ENCODE measurements at regions not wholly inside any gene's neighbourhood (a gene's known extent, or its start where the extent isn't known, plus 50 kb on each side); places are given as distances from the start of the nearest gene placed in this dataset.

DNA sequence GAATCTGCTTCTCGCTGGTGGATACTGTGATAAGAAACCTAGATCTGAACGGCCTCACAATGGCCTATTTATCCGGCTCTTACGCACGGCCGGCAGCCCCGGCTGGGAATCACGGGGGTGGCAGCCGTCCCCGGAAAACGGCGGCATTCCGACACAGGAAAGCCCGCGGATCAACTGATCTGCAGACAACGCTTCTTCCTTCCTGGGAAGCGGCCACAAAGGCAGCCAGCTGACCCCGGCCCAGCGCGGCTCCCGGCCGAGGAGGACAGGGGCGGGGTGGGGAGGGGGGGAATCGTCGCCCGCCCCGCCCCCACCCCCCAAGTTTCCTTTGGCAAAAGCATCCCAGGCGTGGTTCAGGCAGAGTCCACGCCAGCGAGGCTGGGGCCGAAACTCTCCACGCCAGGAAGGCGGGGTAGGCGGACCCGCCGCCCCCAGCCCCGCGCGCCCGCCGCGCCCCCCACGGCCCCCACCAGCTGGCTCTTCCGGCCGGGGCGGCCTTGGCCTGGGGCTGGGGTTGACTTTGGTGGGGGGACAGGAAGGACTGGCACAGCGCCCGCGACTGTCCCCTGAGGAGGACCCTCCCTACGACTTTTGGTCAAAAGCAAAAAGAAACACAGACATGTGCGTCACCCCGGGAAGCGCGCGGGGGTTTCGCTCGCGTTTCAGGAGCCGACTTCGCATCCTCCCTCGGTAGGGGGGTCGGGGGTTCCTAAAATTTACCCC, 247.7 kb upstream of the ANKRD55 start:
- DNase-seq = peak; percentile 85

DNA sequence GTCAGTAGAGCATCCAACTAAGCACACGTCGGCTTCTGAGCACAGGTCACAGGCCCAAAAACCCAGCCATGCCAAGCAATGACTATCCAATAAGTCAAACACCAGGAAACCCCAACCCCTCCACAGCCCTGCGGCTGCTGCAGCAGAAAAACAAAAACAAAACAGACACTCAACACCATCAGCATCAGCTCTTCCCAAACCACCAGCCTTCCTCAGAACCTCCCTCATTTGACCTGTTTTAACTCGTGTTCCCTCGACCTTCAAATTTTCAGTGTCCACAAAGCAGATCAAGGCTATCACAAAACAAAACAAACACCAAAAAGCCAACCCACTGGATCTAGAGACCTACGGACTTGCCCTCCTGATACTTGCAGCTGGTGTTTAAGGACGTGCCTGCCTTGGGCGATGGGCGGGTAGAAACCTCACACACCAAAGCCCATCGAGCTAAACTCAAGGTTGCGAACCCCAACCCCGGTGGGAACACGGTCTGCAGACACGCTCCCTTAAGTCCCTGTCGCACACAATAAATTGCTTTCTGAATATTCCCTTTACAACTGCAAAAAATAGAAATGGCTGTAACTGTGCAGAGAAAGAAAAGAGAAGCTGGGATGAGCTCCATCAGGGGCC, 247.1 kb upstream of the ANKRD55 start:
- no peak for DNase-seq

DNA sequence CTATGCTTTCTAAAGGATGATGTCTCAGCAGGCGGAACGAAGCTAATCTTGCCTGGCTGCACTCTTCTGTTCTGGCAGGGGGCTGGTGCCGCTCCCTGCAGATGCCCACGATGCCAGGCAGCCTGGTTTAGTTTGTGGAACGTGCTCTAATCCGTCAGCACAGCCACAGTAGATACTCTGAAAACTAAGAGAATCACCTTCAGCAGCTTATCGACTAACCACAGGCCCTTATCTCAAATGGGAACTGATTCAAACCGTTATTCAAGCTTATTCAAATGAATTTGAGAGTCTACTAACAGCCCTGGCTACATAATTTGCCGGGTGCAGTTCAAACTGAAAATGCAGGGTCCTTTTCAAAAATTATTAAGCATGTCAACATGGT, 246.6 kb upstream of the ANKRD55 start:
- no peak for DNase-seq

DNA sequence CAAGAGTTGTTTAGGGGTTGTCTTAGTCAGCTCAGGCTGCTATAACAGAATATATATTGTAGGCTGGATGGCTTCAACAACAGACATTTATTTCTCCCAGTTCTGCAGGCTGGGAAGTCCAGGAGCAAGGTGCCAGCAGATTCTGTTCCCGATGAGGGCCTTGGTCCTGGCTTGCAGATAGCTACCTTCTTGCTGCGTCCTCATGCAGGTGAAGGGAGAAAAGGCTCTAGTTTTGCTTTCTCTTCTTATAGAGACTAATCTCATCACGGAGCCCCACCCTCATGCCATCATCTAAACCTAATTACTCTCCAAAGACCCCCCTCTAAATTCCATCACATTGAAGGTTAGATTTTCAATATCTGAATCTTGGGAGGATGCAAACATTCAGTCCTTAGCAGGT, 246.0 kb upstream of the ANKRD55 start:
- DNase-seq = no peak

DNA sequence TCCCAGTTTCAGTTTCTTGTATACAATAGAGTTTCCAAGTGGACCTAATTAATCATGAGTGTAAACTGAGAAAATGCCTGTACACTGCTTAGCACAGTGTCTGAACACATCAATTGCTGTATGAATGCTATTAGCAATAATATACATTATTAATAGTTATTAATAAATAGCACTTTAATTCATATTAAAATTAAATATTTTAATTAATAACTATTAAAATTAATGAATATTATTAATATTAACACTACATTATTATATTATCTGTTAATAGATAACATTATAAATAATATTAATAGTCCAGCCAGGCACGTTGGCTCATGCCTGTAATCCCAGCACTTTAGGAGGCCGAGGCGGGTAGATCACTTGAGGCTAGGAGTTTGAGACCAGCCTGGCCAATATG, 244.9 kb upstream of the ANKRD55 start:
- DNase-seq = no peak

DNA sequence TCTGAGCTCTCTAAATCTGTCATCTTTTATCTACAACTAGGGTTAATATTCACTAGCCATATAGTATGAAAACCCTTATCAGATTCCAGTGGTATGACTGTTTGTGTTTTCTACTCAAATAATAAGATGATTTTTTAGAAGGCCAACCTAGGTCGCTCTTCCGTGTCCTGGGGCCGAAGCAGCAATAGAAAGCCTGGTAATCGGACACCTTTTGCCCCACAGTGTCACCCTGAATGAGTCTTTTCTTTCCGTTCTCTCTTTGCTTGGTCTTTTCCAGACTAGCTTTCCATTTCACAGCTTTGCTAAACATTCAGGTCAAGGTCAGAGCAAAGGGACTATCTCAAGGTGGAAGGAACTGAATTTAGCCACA, 243.3 kb upstream of the ANKRD55 start:
- no peak for DNase-seq

DNA sequence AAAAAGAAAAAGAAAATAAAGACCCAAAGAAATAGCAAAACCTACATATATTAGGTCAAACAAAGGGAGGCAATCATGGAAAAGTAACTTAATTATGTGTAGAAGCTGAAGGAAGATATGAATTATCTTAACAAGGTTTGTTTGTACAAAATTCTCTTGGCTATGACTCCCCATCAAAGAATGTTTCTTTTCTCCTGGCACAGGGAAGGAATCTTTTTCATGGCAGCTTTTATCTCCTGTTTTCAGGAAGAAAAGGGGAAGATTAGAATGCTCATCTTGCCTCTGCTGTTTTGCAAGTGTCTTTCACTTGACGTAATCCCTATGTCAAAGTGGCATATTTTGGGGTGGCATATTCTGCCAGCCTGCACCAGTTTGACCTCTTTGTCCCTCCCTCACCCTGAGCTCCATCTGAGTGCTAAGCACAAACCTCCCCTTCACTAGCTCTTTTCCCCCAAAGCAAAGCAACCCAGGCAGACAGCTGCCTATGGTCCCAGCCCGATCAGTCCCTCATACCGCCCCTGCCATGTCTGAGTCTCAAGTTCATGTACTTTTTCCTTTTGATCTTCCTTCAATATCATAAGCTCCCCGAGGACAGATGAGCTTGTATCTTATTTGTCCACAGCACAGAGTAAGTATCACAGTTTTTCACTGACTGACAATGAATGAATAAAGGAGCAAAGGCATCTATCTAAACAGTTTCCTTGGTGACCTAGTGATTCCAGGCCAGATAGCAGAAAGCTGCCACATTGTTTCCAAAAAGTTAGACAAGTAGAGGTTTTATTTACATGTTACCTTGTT, 242.8 kb upstream of the ANKRD55 start:
- DNase-seq = no peak

DNA sequence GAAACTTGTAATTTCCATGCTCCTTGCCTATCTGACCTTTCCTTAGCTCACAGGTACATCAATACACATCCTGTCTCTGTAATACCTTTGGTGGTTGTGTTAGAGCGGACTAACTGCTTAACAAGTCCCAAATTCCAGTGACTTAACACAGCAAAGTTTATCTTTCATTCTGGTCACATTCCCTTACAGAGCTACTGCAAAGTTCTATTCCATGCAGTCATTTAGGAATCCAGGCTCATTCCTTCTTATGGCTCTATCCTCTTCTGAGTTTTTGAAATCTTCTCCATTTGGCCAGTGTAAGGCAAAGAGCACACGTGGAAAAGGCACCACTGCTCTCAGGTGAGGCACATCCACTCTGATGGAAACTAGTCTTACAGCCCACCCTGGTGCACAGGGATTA, 238.6 kb upstream of the ANKRD55 start:
- DNase-seq = no peak

DNA sequence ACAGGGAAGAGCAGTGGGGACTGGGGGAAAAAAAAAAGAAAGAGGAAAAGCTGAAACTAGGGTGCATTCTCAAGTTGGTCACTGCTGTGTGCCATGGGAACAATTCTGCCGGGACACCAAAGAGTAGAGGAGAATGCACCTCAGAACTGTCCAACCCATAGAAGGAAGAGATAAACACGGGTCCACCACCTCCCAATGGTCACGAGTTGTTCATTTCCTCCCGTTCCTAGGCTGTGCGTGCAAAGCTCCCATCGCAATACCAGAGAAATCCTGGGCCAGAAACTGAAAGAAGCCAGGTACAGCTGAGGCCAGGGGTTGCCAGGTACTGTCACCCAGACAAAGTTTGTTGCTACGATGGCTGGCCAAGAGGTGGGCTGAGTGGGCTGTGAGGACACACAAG, 236.9 kb upstream of the ANKRD55 start:
- no peak for DNase-seq

DNA sequence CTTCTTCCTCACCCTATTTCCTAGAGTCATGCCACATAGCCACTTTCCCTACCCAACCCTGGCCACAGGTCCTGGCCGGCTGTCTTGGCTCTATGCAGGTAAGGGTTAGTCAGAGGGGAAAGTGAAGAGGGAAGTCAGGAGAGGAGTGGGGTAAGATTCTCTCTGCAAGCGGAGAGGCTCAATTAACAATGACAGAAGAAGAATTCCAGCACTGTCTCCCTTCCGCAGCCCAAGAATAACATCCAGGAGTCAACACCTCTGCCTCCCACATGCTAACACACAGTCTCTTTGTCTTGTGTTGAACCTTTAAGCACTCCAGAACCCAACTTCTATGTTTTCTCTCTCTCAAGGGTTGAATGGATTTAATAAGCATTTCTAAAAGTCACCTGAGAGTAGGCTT, 235.1 kb upstream of the ANKRD55 start:
- no peak for DNase-seq

DNA sequence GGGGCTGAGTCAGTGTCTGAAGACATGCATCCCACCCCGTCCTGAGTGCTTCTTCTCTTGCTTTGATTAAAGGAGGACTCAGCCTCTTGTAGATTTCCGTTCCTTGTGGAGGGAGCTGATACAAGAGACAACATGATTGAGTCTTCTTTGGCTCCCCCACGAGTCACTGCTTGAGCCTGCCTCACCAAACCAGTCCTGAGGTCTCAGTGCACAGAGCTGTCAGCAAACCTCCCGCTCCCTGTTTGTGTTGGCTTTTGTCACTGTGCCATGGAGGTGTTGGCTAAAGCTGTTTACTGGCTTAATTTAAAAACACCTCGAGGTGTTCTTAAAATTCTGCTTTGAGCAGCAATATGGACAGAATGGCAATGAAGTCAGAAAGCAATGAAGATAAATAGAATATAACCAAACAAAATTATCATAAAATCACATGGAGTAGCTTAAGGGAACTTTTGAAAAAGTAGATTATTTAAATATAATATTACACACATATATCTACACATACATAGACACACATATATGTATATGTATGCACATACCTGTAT, 234.1 kb upstream of the ANKRD55 start:
- no peak for DNase-seq

DNA sequence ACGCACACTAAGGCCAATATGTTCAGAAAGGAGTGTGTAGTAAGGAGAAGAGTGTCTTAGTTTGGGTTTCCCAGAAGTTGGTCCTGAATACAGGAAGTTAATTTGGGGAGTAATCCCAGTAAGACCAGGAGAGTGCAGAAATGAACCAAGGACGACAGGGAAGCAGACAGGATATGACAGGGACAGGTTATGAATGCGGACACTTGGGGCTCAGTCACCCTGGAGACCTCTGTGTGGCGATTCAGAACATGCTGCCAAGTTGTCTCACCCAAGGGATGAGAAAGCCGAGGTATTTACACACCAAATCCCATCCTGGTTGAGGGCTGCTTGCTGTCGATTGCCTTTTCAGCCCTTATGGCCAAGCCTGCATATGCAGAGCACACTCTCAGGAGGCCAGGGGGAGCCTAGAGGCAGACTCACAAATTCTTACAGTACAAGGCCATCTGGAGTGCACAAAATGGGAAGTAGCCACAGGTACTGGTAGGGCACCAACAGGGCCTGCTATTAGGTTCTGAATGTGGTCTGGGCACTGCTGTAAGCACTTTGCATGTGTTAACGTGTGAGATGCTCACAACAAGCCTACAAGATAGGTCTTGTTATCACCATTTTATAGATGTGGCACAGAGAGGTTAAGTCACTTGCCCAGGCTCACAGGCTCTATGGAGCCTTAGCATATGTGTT, 233.1 kb upstream of the ANKRD55 start:
- DNase-seq = no peak

DNA sequence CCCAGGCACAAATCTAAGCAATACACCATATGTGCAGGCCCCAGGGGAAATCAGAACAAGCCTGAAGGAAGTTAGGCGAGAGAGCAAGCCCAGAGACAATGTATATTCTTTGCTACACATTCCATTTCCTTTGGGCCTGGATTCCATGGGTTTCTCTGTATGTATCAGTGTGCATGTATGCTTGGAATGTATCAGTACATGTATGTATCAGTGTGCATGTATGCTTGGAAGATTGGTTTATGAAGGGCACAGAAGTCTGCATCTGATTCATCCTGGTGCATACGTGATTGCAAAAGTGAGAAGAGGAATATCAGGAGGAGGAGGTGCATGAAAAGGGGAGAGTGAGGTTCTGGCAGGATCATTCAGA, 232.6 kb upstream of the ANKRD55 start:
- no peak for DNase-seq

DNA sequence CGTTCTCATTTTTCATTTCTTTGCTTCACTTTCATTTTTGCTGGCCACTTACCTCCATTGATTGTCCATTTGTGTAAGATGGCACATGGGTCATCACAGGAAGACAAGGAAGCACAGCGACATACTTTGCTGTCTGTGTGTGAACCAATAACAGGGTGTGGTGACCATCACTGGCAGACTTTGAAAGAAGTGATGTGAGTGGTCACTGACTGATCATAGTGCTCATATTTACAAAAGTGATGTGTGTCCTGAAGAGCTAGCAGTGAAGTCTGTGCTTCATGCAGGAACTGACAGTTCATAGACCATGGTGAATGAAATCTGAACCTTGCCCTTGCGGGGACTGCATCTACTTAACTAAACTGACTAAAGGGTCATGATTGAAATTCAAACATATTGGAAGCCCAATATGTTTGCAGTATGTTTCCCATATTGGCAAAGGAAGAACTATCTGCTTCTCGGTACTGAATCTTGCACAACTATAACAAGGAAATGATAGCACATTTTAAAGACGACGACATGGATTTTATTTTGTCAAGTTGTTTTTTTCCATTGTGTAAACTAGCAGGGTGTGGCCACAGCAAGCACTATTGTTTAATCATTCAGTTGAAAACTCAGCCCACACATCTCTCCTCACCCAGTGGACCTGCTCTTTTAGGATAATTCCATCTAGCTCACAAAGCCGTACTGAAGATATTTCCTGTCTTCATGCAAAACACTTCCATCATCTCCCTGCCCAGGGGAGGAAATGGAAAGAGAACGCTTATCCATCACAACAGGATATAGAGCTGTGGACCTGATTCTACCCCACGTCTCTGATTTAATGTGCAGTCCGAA, 232.0 kb upstream of the ANKRD55 start:
- no peak for DNase-seq

DNA sequence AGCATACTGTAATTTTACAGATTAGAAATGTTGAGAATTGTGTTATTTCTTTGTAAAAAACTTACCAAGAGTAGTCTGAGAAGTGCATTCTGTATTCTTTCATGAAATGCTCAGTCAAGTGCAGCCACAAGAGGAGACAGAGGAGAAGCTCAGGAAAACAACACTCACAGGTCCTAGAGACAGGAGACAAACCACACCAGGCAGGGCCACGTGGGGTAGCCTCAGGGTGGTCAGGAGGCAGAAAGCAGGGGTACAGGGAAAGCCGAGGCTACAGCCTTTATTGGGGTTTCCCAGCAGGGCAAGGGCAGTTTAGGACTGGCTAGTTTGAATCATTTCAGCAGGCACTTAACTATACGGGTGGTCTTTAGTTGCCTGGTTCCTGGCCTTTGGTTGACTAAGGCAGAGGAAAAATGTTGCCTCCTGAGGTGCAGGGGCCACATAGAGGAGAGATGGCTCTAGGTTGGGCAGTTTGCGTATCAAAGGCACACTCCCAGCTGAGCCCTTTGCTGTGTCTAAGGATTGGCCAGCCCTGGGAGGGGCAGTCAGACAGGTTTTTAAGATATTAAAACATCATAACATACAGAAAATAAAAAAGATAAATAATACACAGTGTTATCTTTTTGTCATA, 230.9 kb upstream of the ANKRD55 start:
- DNase-seq = no peak

DNA sequence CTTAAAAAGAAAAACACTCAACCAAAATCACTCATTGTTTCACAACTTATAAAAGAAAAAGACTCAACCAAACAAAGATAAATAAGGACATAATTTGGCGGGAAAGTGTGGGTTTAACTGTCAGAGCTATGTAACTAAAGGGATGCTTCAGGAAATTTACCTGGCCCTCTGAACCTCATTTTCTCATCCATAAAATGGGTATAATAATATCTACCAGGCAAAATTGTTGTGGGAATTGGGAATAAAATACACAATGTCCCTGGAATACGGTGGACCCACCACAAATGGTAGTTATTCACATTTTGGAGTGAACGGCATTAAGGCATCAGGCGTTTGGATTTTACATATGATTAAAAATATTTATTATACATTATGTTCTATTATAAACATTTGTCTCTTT, 228.5 kb upstream of the ANKRD55 start:
- no peak for DNase-seq

DNA sequence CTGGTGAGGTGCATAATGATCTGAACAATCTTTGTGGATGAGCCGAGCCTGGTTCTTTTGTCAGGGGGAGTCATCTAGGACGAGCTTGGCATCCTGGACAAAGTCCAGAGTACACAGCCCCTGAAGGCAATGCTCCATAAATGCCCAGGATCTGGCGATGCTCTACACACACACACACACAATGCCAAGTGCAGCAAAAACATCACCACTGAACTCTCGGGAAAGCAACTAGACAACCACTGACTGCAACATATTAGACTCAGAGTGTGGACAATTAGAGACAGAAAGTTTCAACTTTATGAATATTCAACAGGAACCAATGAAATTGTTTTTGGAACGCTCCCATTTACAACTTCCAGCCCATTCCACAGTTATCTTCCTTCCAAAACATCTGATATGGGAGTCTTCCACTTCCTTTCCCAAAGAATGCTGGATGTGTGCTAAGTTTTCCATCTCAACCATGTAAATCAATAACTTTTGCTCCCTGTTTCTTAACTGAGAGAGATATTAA, 227.6 kb upstream of the ANKRD55 start:
- no peak for DNase-seq

DNA sequence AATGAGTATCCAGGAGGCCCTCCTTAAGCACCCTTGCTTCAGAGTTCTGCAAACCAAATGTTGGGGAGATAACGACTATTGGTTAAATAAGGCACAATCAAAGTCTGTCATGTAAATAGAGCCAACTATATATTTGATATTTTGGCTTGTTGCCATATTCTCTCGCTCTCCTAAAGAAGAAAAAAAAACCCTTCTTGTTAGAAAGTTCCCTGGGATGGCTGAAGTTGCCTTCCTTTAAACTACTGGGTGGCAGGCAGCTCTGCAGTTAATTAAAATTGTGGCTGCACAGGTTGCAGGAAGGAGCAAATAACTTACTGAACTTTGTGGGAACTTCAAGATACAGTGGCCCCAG, 227.0 kb upstream of the ANKRD55 start:
- no peak for DNase-seq

DNA sequence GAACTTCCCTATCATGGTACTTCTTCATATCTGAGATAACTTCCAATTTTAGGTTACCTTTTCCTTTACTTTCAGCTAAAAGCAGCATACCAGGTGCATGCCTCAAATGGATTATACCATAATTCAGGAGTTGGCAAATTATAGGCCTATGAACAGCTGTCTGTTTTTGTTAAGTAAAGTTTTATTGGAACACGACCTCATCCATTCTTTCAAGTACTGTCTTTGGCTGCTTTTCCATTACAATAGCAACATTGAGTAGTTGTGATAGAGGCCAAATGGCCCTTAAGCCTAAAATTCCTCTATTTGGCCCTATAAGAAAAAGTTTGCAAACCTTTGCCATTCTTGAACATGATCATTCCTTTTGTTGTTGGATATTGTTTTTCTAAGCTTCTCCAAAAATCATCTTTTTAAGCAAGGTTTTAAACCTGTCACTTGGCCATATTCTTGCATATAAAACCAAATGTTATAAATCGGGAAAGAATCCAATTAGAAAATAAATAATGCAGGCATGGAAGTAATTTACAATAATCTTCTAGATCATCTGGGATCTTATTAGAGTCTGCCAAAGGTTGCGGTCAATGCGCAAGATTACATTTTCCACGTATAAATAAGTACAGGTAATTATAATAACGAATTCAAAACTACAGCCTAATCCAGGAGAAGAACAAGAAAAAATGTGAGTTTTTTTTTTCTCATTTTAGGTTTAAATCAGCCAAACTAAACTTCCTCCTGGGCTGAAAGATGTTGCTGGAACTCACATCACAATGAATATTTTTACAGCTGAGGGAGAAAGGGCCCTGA, 226.5 kb upstream of the ANKRD55 start:
- DNase-seq = no peak

Measured in right kidney (tissue), 1 donor.